ENCODE measurements at regions not wholly inside any gene's neighbourhood (a gene's known extent, or its start where the extent isn't known, plus 50 kb on each side); places are given as distances from the start of the nearest gene placed in this dataset.
"Not testable (repeated sequence)": the region's sequence is repeated elsewhere in the genome, so short reads cannot be mapped to it uniquely, and the experiment has no call there.

DNA sequence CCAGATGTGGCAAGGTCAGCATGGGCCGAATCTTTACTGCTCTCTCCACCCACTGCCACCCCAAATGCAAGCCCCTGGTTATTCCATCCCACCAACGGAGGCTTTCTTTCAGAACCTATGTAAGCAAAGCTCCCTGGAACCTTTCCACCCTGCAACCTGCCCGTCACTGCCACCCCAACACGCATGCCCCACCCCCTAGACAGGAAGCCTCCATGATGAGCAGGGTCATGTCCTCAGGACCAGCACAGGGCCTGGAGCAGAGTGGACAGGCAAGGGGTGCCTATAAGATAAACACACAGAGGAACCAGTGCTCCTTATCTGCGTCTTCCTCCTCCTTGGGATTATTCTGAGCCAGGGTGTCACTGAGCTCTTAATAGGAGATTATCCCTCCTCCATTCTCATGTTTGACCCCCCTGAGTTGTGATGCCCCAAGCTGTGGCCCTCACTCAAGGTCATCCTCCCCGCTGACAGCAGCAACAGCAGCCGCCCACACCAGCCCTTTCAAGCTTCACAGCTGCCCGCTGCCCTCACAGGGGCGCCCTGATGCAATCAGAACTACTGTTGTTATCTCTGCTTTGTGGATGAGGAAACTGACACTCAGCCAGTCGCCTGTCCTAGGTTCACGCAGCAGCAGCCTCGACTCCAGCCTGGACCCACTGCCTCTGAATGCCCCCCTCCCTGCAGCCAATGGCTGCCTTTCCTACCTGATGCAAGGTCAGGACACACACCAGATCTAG lies 647.3 kb downstream of the TBC1D22A start:
- DNase-seq (ENCODE audit: low read depth in 2 of 3, low spot score in 2 of 3) = no peak

DNA sequence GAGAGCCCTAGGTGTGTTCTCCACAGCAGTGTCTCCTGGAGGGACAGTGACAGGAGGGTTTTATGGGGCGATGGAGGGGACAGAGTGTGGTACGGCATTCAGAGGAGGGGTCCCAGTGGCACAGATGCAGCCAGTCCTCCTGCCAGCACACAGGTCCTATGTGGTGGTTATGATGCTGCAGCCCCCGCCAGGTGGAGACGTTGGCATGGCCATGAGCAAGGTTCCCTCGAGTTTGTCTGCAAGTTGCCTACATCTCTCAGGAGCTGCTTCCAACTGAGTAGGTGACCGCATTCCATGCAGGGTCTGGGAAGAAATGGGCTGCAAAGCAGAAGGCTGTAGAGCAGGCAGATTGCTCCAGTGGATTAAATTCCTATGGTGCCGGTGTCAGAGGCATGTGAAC lies 646.0 kb downstream of the TBC1D22A start:
- DNase-seq (ENCODE audit: low read depth in 2 of 3, low spot score in 2 of 3) = no peak

DNA sequence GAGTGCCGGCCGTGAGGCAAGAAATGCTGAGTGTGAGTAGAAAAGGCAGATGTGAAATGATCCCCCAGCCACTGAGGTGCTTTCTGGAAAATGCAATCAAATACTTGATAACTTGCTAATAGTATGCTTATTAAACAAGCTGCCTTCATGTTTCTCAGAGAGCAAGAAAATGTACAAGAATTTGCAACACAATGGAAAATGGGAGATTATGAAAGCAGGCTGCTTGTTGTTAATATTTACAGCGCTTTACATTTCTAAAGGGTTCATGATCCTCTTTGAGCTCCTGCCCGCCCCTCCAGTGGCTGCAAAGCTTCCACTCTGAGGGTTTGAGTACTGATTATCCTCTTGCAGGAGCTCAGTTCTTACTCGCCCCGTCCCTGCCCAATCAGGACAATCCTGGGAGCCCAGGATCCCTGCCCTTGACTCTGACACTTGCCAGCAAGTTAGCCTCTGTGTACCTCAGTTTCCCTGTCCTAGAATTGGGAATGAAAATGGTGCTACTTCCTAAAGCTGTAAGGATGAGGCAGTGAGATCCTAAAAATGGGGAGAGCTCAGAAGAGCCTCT lies 645.1 kb downstream of the TBC1D22A start:
- DNase-seq (ENCODE audit: low read depth in 2 of 3, low spot score in 2 of 3) = no peak

DNA sequence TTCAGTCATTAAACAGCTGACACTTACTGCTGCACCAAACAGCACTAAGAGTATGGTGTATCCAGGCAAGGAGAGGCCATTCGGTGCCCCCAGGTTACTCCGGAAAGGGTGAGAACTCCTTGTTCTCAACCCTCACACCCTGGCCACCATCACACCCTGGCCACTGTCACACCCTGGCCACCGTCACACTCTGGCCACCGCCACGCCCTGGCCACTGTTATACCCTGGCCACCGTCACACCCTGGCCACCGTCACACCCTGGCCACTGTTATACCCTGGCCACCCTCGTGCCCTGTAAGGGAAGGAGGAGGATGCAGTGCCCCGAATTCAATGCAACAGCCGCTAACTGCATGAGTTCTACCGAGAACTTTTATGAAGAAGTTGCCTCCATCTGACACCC lies 644.4 kb downstream of the TBC1D22A start:
- no peak for DNase-seq (ENCODE audit: low read depth in 2 of 3, low spot score in 2 of 3)

DNA sequence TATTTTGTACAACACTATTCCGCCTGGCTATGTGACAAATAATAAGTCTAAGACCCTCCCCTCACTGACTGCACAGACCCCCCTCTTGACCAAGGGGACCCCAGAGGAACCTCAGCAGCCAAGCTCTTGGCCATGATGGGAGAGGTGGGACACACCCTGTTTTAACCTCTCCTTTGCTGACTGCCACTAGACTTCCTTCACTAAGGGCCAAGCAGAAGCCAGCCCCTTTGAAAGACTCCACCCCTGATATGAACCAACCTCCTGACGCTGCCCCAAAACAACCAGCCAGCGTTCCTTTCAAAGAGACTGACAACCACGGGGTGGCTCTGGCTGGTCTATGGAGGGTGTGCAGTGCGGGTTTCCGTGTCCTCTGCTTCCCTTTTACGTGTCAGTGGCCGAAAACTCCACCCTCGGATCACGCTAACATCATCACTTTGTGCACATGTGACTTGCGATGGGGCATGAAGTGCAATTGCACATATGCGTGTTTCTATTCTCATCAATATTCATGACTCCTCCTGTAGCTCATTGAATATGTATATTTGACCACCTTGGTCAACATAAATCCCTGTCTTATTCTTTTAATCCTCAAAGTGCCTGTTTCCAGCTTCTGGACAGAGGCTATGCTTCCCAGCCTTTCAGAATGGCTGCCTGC lies 643.9 kb downstream of the TBC1D22A start:
- no peak for DNase-seq (ENCODE audit: low read depth in 2 of 3, low spot score in 2 of 3)

DNA sequence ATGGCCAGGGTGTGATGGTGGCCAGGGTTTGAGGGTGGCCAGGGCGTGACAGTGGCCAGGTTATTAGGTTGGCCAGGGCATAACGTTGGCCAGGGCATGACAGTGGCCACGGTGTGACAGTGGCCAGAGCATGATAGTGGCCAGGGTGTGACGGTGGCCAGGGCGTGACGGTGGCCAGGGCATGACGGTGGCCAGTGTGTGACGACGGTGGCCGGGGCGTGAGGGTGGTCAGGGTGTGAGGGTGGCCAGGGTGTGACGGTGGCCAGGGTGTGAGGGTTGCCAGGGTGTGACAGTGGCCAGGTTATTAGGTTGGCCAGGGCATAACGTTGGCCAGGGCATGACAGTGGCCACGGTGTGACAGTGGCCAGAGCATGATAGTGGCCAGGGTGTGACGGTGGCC lies 642.8 kb downstream of the TBC1D22A start:
- not testable (repeated sequence) for DNase-seq (ENCODE audit: low read depth in 2 of 3, low spot score in 2 of 3)

DNA sequence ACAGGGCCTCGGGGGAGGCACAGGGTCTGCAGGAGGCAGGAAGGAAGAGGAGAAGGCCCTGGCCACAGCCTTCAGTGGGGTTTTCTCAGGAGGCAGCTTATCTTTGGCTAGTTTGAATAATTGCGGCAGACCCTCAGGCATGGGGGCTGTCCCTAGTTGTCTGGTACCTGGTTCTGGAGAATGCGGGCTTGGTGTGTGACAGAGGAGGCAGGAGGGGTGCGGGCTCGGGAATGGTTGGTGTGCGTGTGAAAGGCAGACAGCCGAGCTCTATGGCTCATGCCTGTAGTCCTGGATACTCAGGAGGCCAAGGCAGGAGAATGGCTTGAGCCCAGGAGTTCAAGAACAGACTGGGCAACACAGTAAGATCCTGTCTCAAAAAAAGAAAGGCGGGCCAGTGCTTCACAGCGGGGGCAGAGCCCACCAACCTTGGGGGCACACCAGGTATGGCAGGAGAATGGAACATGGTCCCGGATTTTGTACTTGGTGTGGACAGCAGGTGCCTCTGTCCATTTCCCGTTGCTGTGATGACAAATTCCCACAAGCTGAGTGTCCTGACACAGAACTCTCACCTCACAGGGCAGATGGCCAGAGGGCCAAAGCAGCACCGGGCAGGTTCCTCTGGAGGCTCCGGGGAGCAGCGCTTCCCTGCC lies 640.6 kb downstream of the TBC1D22A start:
- DNase-seq (ENCODE audit: low read depth in 2 of 3, low spot score in 2 of 3) = no peak

DNA sequence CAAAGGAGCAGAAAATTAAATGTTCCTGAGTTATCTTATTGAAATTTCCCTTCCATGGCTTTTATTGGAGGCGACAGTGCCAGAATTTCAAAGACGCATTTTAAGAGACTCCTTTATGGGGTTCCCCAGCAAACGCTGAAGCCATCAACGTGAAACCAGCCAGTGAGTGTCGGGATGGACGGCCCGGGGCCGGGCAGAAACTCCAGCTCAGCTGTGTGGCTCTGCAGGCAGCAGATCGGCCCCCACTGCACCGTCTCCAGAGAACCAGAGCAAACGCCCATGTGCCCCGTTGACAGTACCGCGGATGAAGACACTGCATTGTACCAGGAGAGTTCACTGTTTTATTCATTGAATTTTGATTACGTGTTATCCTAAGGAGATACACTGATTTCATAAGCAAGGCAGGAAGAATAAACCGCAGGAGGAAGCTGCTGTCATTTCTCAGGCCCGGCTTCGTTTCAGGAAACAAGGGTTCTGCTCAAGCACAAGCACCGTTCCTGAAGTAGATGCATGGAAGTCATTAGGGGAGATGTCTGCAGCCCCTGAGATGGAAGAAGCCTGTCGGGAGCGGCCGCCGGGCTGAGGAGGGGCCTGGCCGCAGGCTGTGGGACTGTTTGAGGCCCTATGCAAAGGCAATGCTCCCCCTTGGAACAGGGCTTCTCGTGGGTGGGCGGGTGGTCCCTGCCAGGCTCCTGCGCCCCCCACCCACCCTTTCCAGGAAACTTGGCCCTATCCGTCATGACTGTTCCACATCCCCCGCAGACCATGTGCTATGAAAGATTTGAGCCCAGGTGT lies 639.7 kb downstream of the TBC1D22A start:
- DNase-seq (ENCODE audit: low read depth in 2 of 3, low spot score in 2 of 3) = no peak

DNA sequence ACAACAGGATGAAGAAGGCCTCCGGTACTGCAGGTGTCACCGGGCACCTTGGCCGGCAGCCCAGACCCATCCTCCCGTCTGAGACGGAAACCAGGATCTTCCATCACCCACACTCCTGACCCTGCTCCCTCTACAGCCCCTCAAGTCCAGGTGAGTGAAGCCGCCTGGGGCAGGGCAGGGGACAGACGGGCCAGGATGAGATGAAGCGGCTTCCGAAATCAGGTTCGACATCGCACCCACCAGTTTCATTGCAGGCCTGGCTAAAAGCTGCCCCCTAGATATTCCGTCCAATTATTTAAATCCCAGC lies 639.1 kb downstream of the TBC1D22A start:
- DNase-seq (ENCODE audit: low read depth in 2 of 3, low spot score in 2 of 3) = no peak

DNA sequence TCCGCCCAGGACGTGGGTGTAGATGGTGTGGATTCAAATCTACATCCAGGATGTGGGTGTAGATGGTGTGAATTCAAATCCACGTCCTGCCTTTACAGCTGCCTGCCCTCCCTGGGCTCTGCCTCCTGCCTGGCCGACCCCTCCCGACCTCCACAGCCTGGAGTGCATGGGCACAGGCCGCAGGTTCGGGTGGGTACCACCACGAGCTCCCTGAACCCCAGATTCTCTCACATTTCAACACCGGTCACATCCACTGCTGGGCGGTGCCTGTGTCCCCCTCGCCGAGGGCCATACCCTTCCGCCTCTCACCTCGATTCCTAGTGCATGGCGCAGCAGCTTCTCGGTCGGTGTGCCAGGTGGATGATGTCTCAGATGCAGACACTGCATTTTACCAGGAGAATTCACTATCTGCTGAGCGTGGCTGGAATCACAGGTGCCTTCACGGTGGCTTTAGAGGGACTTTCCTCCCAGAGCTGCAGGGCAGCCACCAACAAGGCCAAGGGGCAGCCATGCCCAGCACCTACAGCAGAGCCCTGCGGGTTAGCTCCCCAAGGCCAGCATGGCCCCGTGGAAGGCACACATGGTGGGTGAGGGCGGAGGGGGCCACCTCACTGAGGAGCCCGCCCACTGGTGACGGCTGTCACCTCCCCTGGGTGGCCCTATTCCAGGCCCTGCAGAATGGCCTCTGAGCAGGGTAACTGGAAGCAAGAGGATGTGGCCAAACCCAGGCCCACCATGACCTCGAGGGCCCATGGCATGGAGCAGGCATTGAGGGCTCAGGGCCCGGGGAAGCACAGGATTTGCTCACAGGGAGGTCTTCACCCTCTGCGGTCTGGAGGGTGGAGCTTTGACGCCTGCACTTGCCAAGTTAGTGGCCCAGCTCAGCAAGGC lies 638.5 kb downstream of the TBC1D22A start:
- DNase-seq (ENCODE audit: low read depth in 2 of 3, low spot score in 2 of 3) = no peak

DNA sequence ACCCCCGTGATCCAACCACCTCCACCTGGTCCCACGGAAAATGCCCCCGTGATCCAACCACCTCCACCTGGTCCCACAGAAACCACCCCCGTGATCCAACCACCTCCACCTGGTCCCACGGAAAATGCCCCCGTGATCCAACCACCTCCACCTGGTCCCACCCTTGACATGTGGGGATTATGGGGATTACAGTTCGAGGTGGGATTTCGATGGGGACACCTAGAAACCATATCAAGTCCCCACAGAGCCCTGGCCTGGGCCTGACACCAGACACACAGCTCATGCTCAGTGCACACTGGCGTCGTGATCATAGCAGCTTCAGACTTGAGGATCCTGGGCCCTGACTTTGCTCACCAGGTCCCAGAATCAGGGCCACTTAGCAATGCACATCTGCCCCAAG lies 637.7 kb downstream of the TBC1D22A start:
- not testable (repeated sequence) for DNase-seq (ENCODE audit: low read depth in 2 of 3, low spot score in 2 of 3)

DNA sequence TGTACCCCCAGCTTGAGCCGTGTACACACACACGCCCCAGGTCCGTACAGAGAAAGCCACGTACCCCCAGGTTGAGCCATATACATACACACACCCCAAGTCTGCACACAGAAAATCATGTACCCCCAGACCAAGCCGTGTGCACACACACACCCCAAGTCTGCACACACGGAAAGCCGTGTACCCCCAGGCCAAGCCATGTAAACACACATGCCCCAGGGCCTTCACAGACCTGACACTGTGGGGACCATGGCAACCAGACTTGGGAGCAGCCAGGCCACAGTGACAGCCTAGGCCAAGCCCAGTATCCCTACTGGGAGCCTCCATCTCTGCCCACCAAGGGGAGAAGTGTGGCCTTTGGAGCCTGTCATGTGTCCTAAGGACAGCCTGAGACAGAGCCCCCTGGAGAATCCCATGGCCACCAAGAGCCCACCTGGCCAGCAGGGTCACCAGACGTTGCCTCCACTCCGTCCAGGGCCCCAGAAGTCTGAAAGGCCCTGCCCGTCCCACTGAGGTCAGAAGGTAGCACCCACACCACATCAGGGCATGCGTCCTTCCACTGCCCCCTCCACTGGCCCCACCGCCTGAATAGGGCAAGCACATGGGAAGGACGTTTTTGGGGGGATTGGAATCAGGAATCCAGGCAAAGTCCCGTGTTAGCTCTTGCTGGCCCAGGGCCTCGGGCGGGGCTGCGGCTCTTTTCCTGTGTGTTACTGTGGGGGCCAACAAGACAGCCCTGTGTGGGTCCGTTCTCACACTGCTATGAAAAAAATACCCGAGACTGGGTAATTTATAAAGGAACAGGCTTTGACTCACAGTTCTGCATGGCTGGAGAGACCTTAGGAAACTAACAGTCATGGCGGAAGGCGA lies 636.7 kb downstream of the TBC1D22A start:
- no peak for DNase-seq (ENCODE audit: low read depth in 2 of 3, low spot score in 2 of 3)

DNA sequence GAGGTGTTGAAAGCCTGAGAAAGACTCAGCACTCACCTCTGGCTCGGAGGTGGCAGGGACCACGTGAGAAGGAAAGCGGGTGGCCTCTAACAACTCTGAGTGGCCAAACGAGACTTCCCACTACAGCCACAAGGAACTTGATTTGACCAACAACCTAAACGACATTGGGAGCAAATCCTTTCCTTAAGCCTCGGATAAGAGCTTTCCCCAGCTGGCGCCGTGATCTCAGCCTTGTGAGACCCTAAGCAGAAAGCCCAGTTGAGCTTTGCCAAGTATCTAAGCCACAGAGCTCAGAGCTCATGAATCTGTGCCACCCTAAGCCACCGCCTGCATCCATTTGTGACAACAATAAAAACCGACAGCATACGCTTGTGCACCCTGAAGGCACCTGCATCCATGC lies 636.0 kb downstream of the TBC1D22A start:
- DNase-seq (ENCODE audit: low read depth in 2 of 3, low spot score in 2 of 3) = no peak

DNA sequence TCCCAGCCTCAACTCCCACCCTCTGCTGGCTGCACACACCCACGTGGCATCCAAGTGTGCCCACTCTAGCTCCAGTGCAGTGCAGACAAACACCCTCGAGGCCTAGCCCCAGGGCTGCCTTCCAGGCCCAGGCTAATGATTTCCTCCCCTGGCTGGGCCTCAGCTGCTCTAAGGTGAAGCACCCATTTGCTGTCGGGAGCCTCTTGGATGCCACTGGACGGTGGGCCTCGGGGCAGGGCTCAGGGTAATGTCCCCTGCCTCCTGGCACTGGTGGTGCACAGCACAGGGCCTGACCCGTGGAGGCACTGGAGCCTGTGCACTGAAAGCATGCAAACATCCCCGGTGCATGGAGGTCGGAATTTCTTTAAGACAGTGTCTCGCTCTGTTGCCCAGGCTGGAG lies 635.2 kb downstream of the TBC1D22A start:
- no peak for DNase-seq (ENCODE audit: low read depth in 2 of 3, low spot score in 2 of 3)

DNA sequence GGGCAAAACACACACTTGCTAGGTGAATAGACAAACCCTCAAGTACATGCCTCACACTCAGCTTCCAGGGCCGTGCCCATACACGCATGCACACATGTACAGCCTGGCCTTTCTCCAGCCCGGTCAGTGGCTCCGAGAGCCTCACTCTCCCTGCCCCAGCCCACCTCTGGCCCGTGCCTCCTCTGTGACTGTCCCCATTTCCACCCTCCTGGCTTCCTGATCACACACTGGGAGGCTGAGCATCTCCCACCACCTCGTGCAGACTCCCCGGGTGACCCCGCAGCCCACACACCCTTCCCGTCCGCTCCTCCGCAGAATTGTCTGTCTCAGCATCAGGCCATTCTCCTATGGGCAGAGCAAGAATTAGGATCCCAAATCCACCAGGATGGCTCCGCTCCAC lies 634.1 kb downstream of the TBC1D22A start:
- DNase-seq (ENCODE audit: low read depth in 2 of 3, low spot score in 2 of 3) = no peak

DNA sequence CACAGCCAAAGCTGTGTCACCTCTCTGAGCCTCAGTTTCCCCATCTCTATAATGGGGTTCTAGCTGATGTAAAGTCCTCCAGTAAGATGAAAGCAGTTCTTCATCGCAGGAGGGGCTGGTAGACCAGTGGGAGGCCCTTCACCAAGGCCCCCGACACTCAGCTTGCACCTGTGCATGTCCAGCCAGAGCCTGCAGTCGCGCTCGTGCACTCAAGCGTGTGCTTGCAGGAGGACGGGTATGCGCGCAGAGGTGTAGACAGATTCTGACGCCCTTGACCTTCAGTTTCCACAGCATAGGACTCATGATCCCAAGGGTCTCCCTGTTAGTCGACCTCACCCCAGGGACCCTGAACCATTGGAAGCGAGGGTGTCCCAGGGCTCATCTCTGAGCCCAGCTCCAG lies 633.7 kb downstream of the TBC1D22A start:
- no peak for DNase-seq (ENCODE audit: low read depth in 2 of 3, low spot score in 2 of 3)

DNA sequence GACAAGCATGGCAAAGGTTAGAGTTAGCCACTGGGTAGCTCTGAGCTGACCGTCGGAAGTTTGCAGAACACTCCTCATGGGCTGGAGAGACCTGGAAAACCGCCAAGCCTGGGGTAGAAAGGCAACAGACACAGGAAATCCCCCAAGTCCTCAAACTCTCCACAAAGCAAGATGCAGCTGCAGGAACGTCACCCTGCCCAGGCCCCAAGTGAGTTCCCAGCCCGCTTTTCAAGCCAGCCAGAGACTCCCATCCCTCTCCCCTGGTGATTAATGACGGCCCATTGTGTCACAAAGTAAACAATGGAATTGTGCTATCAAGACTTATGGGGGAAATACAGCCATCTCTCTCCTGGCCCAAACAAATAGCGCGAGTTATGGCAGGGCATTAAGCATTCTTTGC lies 633.0 kb downstream of the TBC1D22A start:
- DNase-seq (ENCODE audit: low read depth in 2 of 3, low spot score in 2 of 3) = no peak

DNA sequence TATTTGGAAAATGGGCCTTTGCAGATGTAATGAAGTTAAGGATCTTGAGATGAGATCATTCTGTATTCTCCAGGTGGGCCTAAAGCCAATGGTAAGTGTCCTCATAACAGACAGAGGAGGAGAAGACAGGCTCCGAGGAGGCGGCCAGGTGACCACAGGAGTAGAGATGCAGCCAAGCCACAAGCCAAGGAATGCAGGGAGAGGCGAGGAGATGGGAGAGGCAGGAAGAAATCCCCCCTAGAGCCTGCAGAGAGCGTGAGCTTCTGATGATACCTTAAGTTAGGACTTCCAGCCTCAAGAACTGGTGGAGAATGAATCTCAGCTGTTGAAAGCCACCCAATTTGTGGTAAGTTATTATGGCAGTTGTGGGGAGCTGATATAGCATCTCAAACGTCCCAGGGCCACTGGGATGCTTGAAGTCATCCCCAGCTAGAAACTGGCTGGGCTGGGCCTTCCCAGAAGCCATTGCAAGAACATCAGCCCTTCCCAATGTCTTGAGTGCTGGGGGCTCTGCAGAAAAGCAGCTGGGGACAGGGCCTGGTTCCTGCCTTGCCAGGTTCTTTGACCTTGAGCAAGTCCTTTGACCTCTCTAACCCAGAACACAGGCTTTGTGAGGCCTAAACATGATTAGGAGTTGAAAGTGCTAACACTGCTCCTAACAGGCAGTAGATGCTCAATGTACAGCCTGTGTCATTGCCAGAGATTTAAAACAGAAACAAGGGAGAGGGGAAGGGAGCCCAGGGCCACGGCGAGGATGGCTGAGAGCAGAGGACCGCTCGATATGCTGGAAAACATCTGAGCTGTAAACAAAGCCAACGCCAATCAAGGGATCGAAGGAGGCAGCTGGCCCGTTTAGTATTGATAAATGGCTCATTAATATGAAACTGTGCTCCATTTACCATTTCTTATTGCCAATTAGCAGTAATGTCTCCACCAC lies 632.3 kb downstream of the TBC1D22A start:
- no peak for DNase-seq (ENCODE audit: low read depth in 2 of 3, low spot score in 2 of 3)

All from activated CD8-positive, alpha-beta memory T cell treated with anti-CD3 and anti-CD28 coated beads for 48 hours (primary cell).